K562 (cell line): ENCODE measurements at regions not wholly inside any gene's neighbourhood (a gene's known extent, or its start where the extent isn't known, plus 50 kb on each side); places are given as distances from the start of the nearest gene placed in this dataset.

Source experiments
- ARID1B ChIP-seq: fragments of 450-650 bp; IDR thresholded peaks from 2 replicates; pipeline ENCODE4 v1.6.1; 2016; ENCODE audit warnings: antibody characterized with exemption, mild to moderate bottlenecking, inconsistent platforms
- ATF3 ChIP-seq, 2 experiments: fragments of 450-650 bp in 1 of 2; sonication (generic) in 1 of 2; formaldehyde crosslinking in 1 of 2; IDR thresholded peaks in 1 of 2; conservative IDR thresholded peaks in 1 of 2; 2 replicates each; pipeline versions ENCODE4 v1.6.1 to v1.8.1; 2016 to 2023; ENCODE audit warnings: mild to moderate bottlenecking in 2 of 2, moderate library complexity in 2 of 2, inconsistent platforms in 1 of 2, missing genetic modification reagents in 1 of 2
- ATF4 ChIP-seq: fragments of 450-650 bp; formaldehyde crosslinking; IDR thresholded peaks from 2 replicates; pipeline ENCODE4 v1.4.0; 2022; ENCODE audit warnings: mild to moderate bottlenecking, moderate library complexity
- DACH1 ChIP-seq: fragments of 450-650 bp; IDR thresholded peaks from 2 replicates; pipeline ENCODE4 v1.6.1; 2018; ENCODE audit not compliant: partially characterized antibody
- ETV6 ChIP-seq, 3 experiments: fragments of 150-350 bp in 1 of 3; sonication (generic) in 1 of 3; formaldehyde crosslinking in 1 of 3; IDR thresholded peaks; 2 replicates each; pipeline versions ENCODE4 v1.6.1 to v1.8.0; 2014 to 2022; ENCODE audit warnings: borderline replicate concordance in 2 of 3, low read depth in 2 of 3, antibody characterized with exemption in 1 of 3, low read length in 1 of 3, mild to moderate bottlenecking in 1 of 3, missing genetic modification reagents in 1 of 3
- MTA2 ChIP-seq: fragments of 450-650 bp; IDR thresholded peaks from 2 replicates; pipeline ENCODE4 v1.6.1; 2016; ENCODE audit warnings: low read depth
- MYC ChIP-seq, 2 experiments: fragments of 250-450 bp in 1 of 2; sonication (Bioruptor Pico) in 1 of 2; IDR thresholded peaks; 2 replicates each; pipeline versions ENCODE4 v1.5.1 to v1.6.1; 2012 to 2021; ENCODE audit warnings: low read depth in 2 of 2, borderline replicate concordance in 1 of 2, improper control_type of control experiment in 1 of 2, low read length in 1 of 2, mild to moderate bottlenecking in 1 of 2, moderate library complexity in 1 of 2
- NR2C2 ChIP-seq, 2 experiments: fragments of 200-800 bp in 1 of 2; sonication (Bioruptor generic) in 1 of 2; sonication (generic) in 1 of 2; formaldehyde crosslinking in 1 of 2; IDR thresholded peaks; 2 replicates each; pipeline versions ENCODE4 v1.6.1 to v1.8.0; 2016 to 2022; ENCODE audit warnings: mild to moderate bottlenecking in 1 of 2, missing compliant biosample characterization in 1 of 2, missing genetic modification characterization in 1 of 2, missing genetic modification reagents in 1 of 2
- PBX2 ChIP-seq, 2 experiments: IDR thresholded peaks in 1 of 2; conservative IDR thresholded peaks in 1 of 2; 2 replicates each; pipeline ENCODE4 v1.6.1; 2016; ENCODE audit warnings: low read depth in 2 of 2, mild to moderate bottlenecking in 1 of 2, missing compliant biosample characterization in 1 of 2, missing genetic modification characterization in 1 of 2, moderate library complexity in 1 of 2
- PHB ChIP-seq: fragments of 250-450 bp; sonication (Bioruptor Pico); IDR thresholded peaks from 2 replicates; pipeline ENCODE4 v1.5.0; 2021
- SAFB ChIP-seq: fragments of 200-400 bp; formaldehyde crosslinking; IDR thresholded peaks from 2 replicates; pipeline ENCODE4 v1.6.1; 2017; ENCODE audit warnings: low read depth, low read length, borderline replicate concordance
- TARDBP ChIP-seq: fragments of 450-650 bp; IDR thresholded peaks from 2 replicates; pipeline ENCODE4 v1.6.1; 2016
- YY1 ChIP-seq, 3 experiments: IDR thresholded peaks; 2 replicates each; pipeline ENCODE4 v1.6.1; 2011; ENCODE audit warnings: low read length in 2 of 3, mild to moderate bottlenecking in 2 of 3, moderate library complexity in 2 of 3, borderline replicate concordance in 1 of 3, control low read depth in 1 of 3, low read depth in 1 of 3; ENCODE audit not compliant: insufficient read depth in 3 of 3, insufficient replicate concordance in 2 of 3, control insufficient read depth in 1 of 3, insufficient read length in 1 of 3; ENCODE audit errors: extremely low read depth in 1 of 3
- ZBTB1 ChIP-seq: sonication (generic); formaldehyde crosslinking; IDR thresholded peaks from 2 replicates; pipeline ENCODE4 v1.8.1; 2023; ENCODE audit warnings: missing genetic modification reagents, low read depth, mild to moderate bottlenecking, borderline replicate concordance
- ZNF175 ChIP-seq: fragments of 200-800 bp; sonication (Bioruptor generic); IDR thresholded peaks from 2 replicates; pipeline ENCODE4 v1.6.1; 2016; ENCODE audit warnings: low read depth, mild to moderate bottlenecking, missing genetic modification characterization, missing compliant biosample characterization
- ZNF311 ChIP-seq: fragments of 250-450 bp; sonication (Bioruptor Pico); IDR thresholded peaks from 2 replicates; pipeline ENCODE4 v1.4.0; 2020; ENCODE audit warnings: mild to moderate bottlenecking, moderate library complexity
- ZNF395 ChIP-seq: fragments of 200-800 bp; sonication (Bioruptor generic); IDR thresholded peaks from 2 replicates; pipeline ENCODE4 v1.6.1; 2017; ENCODE audit warnings: missing genetic modification characterization, missing compliant biosample characterization

- 0 out of 2 replicates have a peak, but pooled peaks have one; percentile 55 for TF ChIP-seq ZNF395 (CRISPR knock-in tag)
- TF ChIP-seq SAFB, result no peak
- peak; percentile 85 for TF ChIP-seq MYC (IDR thresholded peaks at IDR 0.05; ENCODE audit: low read depth, low read length)
- no peak for TF ChIP-seq MYC (CRISPR knock-in tag; IDR thresholded peaks at IDR 0.05; ENCODE audit: borderline replicate concordance, low read depth)
- peak in 1 of 2 experiments; percentile 87; a peak in 2 of 4 replicates for TF ChIP-seq ETV6 (IDR thresholded peaks at IDR 0.05; ENCODE audit: borderline replicate concordance in 1 of 2, low read depth in 2 of 2, low read length in 1 of 2)
- TF ChIP-seq ETV6 (CRISPR knock-in tag; IDR thresholded peaks at IDR 0.05; ENCODE audit: borderline replicate concordance), result no peak
- peak; percentile 69; the same call in 1 of the 2 replicates for TF ChIP-seq ZNF311 (CRISPR knock-in tag)
- peak; percentile 90 for TF ChIP-seq ARID1B
- no peak for TF ChIP-seq PBX2 (CRISPR knock-in tag; IDR thresholded peaks at IDR 0.05; ENCODE audit: low read depth)
- TF ChIP-seq PBX2 (tag; conservative IDR thresholded peaks at IDR 0.05; ENCODE audit: low read depth), result no peak
- TF ChIP-seq ZBTB1 (CRISPR knock-in tag), result peak; percentile 99
- peak; percentile 52; the same call in 1 of the 2 replicates for TF ChIP-seq ATF3 (IDR thresholded peaks at IDR 0.05)
- TF ChIP-seq ATF3 (CRISPR knock-in tag; conservative IDR thresholded peaks at IDR 0.05), result peak; percentile 86; the same call in 1 of the 2 replicates
- no peak for TF ChIP-seq PHB
- no peak for TF ChIP-seq NR2C2 (CRISPR knock-in tag; IDR thresholded peaks at IDR 0.05)
- peak; percentile 65; the same call in 1 of the 2 replicates for TF ChIP-seq NR2C2 (tag; IDR thresholded peaks at IDR 0.05)
- TF ChIP-seq TARDBP, result peak; percentile 34; the same call in 1 of the 2 replicates
- peak; percentile 91 for TF ChIP-seq ZNF175 (CRISPR knock-in tag)
- peak; percentile 1 for TF ChIP-seq DACH1
- no peak for TF ChIP-seq YY1 (IDR thresholded peaks at IDR 0.05; ENCODE audit: borderline replicate concordance in 1 of 3, control insufficient read depth in 1 of 3, extremely low read depth in 1 of 3, insufficient read depth in 3 of 3, insufficient read length in 1 of 3, insufficient replicate concordance in 2 of 3, low read depth in 1 of 3, low read length in 2 of 3)
- TF ChIP-seq MTA2, result peak; percentile 76
- peak; percentile 48; the same call in 1 of the 2 replicates for TF ChIP-seq ATF4
These were observed 252.3 kb downstream of the CYRIA start (continued) for GRCh38 chr2:16413285-16413684.
